PC-9 (cell line): ENCODE measurements at regions not wholly inside any gene's neighbourhood (a gene's known extent, or its start where the extent isn't known, plus 50 kb on each side); places are given as distances from the start of the nearest gene placed in this dataset.

Source experiments
- BruUV-seq: library from RNA; stranded (reverse); fragments of 400-500 nt; replicated peaks from 2 replicates; lab custom pipeline; 2021; lab: Mats Ljungman, UMichigan
- CTCF ChIA-PET: fragments of 300-600 bp; sonication (Branson Sonifier 250); formaldehyde crosslinking; loops from one replicate; lab custom pipeline; 2022; ENCODE audit warnings: antibody characterized with exemption; lab: Charles Lee
- POLR2A ChIA-PET: fragments of 300-600 bp; sonication (Branson Sonifier 250); formaldehyde crosslinking; loops from one replicate; lab custom pipeline; 2022; ENCODE audit warnings: antibody characterized with exemption; ENCODE audit not compliant: unreplicated experiment; lab: Charles Lee
- DNase-seq, 2 experiments: peaks; one replicate each; pipeline versions ENCODE4 v3.0.0 to v3.0.0-alpha.2; 2015 to 2022; ENCODE audit warnings: mixed read lengths in 1 of 2
- H2AFZ ChIP-seq: fragments of 200-600 bp; sonication (generic); 2 replicates; pipeline ENCODE4 v1.8.1; 2017; ENCODE audit warnings: antibody characterized with exemption
- H3F3A ChIP-seq: fragments of 200-600 bp; sonication (generic); 2 replicates; pipeline ENCODE4 v1.8.1; 2017; ENCODE audit warnings: antibody characterized with exemption, mild to moderate bottlenecking, low read depth; ENCODE audit not compliant: insufficient read depth
- H3K27ac ChIP-seq: fragments of 200-600 bp; sonication (generic); 2 replicates; pipeline ENCODE4 v1.6.1; 2016; ENCODE audit warnings: mixed run types
- H3K27me3 ChIP-seq: fragments of 200-600 bp; sonication (generic); 2 replicates; pipeline ENCODE4 v1.6.1; 2016; ENCODE audit warnings: low read depth, mixed run types; ENCODE audit not compliant: insufficient read depth
- H3K36me3 ChIP-seq: fragments of 200-600 bp; sonication (generic); 2 replicates; pipeline ENCODE4 v1.6.1; 2016; ENCODE audit warnings: low read depth, mixed run types
- H3K4me1 ChIP-seq: fragments of 200-600 bp; sonication (generic); replicated peaks from 2 replicates; pipeline ENCODE4 v1.6.1; 2016; ENCODE audit warnings: mixed run types; ENCODE audit not compliant: insufficient read depth
- H3K4me2 ChIP-seq: fragments of 200-600 bp; sonication (generic); 2 replicates; pipeline ENCODE4 v1.6.1; 2017; ENCODE audit warnings: mixed run types
- H3K4me3 ChIP-seq: fragments of 200-600 bp; sonication (generic); 2 replicates; pipeline ENCODE4 v1.6.1; 2016; ENCODE audit warnings: mixed run types
- H3K79me2 ChIP-seq: fragments of 200-600 bp; sonication (generic); 2 replicates; pipeline ENCODE4 v1.6.1; 2017; ENCODE audit warnings: low read depth, mixed run types
- H3K9me2 ChIP-seq: fragments of 200-600 bp; sonication (generic); 2 replicates; pipeline ENCODE4 v1.8.1; 2017; ENCODE audit warnings: mild to moderate bottlenecking; ENCODE audit not compliant: insufficient read depth
- H3K9me3 ChIP-seq: fragments of 200-600 bp; sonication (generic); 2 replicates; pipeline ENCODE4 v1.8.1; 2016; ENCODE audit warnings: low read depth; ENCODE audit not compliant: insufficient read depth
- H4K20me1 ChIP-seq: fragments of 200-600 bp; sonication (generic); 2 replicates; pipeline ENCODE4 v1.8.1; 2017; ENCODE audit not compliant: insufficient read depth
- EZH2 ChIP-seq: fragments of 200-600 bp; sonication (generic); IDR thresholded peaks from 2 replicates; pipeline ENCODE4 v1.8.0; 2017; ENCODE audit warnings: antibody characterized with exemption, low read depth
- intact Hi-C: fragments of 100-400 bp; cut with micrococcal nuclease; formaldehyde crosslinking; loops from one replicate; pipeline ENCODE4 v1.10.0; 2022; ENCODE audit not compliant: unreplicated experiment
- TF ChIP-seq, protein P1 (sequence below): fragments of 200-600 bp; sonication (generic); conservative IDR thresholded peaks from 2 replicates; pipeline ENCODE4 v1.6.1; 2017; ENCODE audit warnings: mixed run types, antibody characterized with exemption, mild to moderate bottlenecking, moderate library complexity

DNA sequence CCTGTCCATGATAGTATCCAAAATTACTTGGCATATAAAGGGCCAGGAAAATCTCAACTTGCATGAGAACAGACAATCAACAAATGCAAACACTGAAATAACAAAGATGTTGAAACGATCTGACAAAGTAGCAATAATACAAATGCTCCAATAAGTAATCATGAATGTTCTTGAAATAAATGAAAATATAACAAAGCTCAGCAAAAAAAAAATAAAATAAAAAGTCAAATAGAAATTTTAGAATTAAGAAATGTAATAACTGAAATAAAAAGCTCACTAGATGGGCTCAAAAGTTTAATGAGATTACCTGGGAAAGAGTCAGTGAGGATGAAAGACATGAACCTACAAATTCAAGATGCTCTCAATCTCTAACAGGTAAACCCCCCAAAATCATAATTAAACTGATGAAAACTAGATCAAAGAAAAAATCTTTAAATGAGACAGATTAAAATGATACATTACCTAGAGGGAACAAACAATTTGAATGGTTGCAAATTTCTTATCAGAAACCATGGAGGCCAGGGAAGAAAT lies 319.0 kb upstream of the IRX3 start:
- ChIA-PET CTCF (interaction anchor here (0.7 kb wide), 1 partner anchor 426 kb away, joined by 3 read pairs; no protein-coding TSS in a partner anchor), POLR2A (no interaction called here)
- Histone ChIP-seq H3F3A (no peaks in the 10 kb centered on the region), H3K27ac (no peak overlapping the region), H2AFZ (no peak overlapping the region), H4K20me1 (no peaks in the 10 kb centered on the region), H3K4me1 (no peaks in the 10 kb centered on the region), H3K9me3 (peaks cover 3% of the 10 kb centered on the region; the same call in 1 of the 2 replicates), H3K27me3 (no peaks in the 10 kb centered on the region), H3K9me2 (no peaks in the 10 kb centered on the region; the same call in none of the 2 replicates), H3K79me2 (no peaks in the 10 kb centered on the region), H3K36me3 (no peaks in the 10 kb centered on the region), H3K4me3 (no peak overlapping the region), H3K4me2 (no peak overlapping the region)
- no TSS peak for BruUV-seq
- TF ChIP-seq EZH2 = no peak
- TF ChIP-seq, protein P1, sequence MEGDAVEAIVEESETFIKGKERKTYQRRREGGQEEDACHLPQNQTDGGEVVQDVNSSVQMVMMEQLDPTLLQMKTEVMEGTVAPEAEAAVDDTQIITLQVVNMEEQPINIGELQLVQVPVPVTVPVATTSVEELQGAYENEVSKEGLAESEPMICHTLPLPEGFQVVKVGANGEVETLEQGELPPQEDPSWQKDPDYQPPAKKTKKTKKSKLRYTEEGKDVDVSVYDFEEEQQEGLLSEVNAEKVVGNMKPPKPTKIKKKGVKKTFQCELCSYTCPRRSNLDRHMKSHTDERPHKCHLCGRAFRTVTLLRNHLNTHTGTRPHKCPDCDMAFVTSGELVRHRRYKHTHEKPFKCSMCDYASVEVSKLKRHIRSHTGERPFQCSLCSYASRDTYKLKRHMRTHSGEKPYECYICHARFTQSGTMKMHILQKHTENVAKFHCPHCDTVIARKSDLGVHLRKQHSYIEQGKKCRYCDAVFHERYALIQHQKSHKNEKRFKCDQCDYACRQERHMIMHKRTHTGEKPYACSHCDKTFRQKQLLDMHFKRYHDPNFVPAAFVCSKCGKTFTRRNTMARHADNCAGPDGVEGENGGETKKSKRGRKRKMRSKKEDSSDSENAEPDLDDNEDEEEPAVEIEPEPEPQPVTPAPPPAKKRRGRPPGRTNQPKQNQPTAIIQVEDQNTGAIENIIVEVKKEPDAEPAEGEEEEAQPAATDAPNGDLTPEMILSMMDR = no peak
- intact Hi-C loops = no loop called here
- DNase-seq = no peak

DNA sequence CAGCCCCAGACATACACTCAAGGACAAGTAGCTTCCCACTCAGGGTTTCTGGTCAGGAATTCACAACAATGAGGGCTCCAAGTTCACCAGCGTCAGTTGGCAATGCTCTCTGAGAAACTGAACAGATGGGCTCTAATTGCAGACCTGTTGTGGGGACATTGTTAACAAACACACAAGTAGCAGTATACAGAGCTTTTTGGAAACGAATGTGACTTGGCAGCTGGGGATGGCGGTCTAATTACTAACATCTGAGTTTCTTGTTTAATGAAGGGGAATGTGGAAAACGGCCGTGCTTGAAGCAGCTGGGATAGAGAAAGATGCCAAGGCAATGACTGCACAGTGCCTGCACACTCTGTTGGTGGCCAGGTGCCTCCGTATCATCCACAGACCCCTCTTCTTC lies 316.1 kb upstream of the IRX3 start:
- Histone ChIP-seq H3K36me3 (no peaks in the 10 kb centered on the region), H3K27ac (no peak overlapping the region), H3F3A (no peaks in the 10 kb centered on the region), H3K9me2 (no peaks in the 10 kb centered on the region; the same call in none of the 2 replicates), H3K4me1 (no peaks in the 10 kb centered on the region), H2AFZ (no peak overlapping the region), H4K20me1 (no peaks in the 10 kb centered on the region), H3K27me3 (no peaks in the 10 kb centered on the region), H3K4me2 (no peak overlapping the region), H3K4me3 (no peak overlapping the region), H3K79me2 (no peaks in the 10 kb centered on the region), H3K9me3 (no peaks in the 10 kb centered on the region; the same call in 1 of the 2 replicates)
- DNase-seq = no peak
- CTCF ChIA-PET = no interaction called here
- TF ChIP-seq, protein P1 = no peak
- TF ChIP-seq EZH2 = no peak
- POLR2A ChIA-PET = no interaction called here
- intact Hi-C loops = no loop called here
- no TSS peak for BruUV-seq

DNA sequence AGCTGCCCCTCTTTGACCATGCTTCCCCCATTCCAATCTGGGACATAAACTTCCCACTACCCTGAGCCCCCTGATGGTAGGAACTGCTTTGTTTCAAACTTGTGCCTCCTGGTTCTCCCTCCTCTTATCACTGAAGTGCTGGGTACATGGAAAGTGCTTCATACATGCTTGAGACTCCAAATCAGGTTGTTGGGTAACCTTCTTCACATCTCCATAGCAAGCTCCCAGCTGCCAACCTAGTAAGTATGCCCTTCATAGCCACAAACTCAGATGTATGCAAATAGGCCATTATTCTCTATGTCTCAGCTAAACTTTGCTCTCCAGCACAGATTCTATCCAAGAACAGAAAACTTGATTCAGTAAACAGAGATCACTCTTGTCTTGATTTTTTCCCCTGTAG lies 310.6 kb upstream of the IRX3 start:
- intact Hi-C loops = no loop called here
- Histone ChIP-seq H3K4me3 (no peak overlapping the region), H3K4me2 (no peak overlapping the region), H3K36me3 (no peaks in the 10 kb centered on the region), H2AFZ (no peak overlapping the region), H3K27ac (no peak overlapping the region), H3K4me1 (no peaks in the 10 kb centered on the region), H4K20me1 (no peaks in the 10 kb centered on the region), H3K9me2 (no peaks in the 10 kb centered on the region; the same call in 1 of the 2 replicates), H3K9me3 (no peaks in the 10 kb centered on the region), H3K27me3 (no peaks in the 10 kb centered on the region), H3K79me2 (no peaks in the 10 kb centered on the region), H3F3A (no peaks in the 10 kb centered on the region)
- CTCF ChIA-PET = no interaction called here
- no peak for DNase-seq
- BruUV-seq = no TSS peak
- POLR2A ChIA-PET = no interaction called here
- TF ChIP-seq, protein P1 = no peak
- TF ChIP-seq EZH2 = no peak
